ENCODE measurements at regions not wholly inside any gene's neighbourhood (a gene's known extent, or its start where the extent isn't known, plus 50 kb on each side); places are given as distances from the start of the nearest gene placed in this dataset.
A peak's percentile ranks its signal among the peaks of the same experiment; 100 is the strongest.

GRCh38 chr3:124512881-124513609 lies 217.2 kb upstream of the UMPS start:
- H3K4me3 Mint-ChIP-seq = no peak overlapping the region
- peaks cover 6% of the 10 kb centered on the region for H3K4me1 Mint-ChIP-seq
- no peak for DNase-seq
- H3K36me3 Mint-ChIP-seq (ENCODE audit: low read depth) = peaks cover 34% of the 10 kb centered on the region
- H3K9me3 Mint-ChIP-seq = no peaks in the 10 kb centered on the region
- TF ChIP-seq CTCF (IDR thresholded peaks at IDR 0.05) = no peak
- H3K27ac Mint-ChIP-seq = peak overlapping the region; percentile 83
- no peaks in the 10 kb centered on the region for H3K27me3 Mint-ChIP-seq (ENCODE audit: low read depth, poor library complexity)

DNA sequence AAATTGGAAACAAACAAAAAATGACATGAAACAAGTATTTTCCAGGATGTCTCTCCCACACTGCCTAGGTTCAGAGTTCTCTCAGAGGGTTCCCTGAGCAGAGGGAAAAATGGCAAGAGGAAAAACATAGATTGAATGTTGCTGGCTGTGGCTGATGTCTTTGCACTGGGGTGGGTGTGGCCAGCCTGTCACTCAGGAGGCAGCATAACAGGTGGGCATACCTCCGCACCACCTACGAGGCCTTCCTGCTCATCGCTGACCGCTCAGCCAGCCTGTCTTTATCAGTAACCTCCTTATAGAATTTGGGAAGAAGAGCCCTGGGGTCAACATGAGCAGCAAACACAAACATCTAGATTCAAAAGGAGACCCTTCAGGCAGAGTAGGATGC lies 216.6 kb upstream of the UMPS start:
- peaks cover 6% of the 10 kb centered on the region for H3K4me1 Mint-ChIP-seq
- H3K4me3 Mint-ChIP-seq = no peak overlapping the region
- peaks cover 32% of the 10 kb centered on the region for H3K36me3 Mint-ChIP-seq (ENCODE audit: low read depth)
- H3K27me3 Mint-ChIP-seq (ENCODE audit: low read depth, poor library complexity) = no peaks in the 10 kb centered on the region
- no peak for DNase-seq
- no peaks in the 10 kb centered on the region for H3K9me3 Mint-ChIP-seq
- TF ChIP-seq CTCF (IDR thresholded peaks at IDR 0.05) = no peak
- no peak overlapping the region for H3K27ac Mint-ChIP-seq

DNA sequence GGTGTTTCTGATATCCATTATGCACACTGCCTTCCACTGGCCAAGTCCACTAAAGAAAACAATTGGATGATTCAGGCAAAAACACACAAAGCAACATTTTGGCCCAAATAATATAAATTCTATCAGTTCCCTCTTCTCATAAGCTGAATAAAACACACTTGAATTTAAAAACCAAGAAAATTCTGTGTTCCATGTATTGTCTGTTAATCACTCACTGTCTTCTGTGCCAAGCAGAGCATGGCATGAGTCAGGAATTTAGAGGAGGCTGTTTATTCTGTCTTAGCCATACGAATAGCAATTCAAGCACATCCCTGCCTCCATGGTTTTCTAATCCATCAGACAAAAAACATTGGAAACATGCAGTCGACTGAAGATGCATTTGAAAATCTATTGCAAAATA lies 215.6 kb upstream of the UMPS start:
- DNase-seq = no peak
- no peak overlapping the region for H3K27ac Mint-ChIP-seq
- peaks cover 28% of the 10 kb centered on the region for H3K36me3 Mint-ChIP-seq (ENCODE audit: low read depth)
- TF ChIP-seq CTCF (IDR thresholded peaks at IDR 0.05) = no peak
- no peaks in the 10 kb centered on the region for H3K27me3 Mint-ChIP-seq (ENCODE audit: low read depth, poor library complexity)
- peaks cover 6% of the 10 kb centered on the region for H3K4me1 Mint-ChIP-seq
- no peak overlapping the region for H3K4me3 Mint-ChIP-seq
- no peaks in the 10 kb centered on the region for H3K9me3 Mint-ChIP-seq

GRCh38 chr3:124516333-124516732 lies 213.9 kb upstream of the UMPS start:
- Mint-ChIP-seq H3K27me3 (ENCODE audit: low read depth, poor library complexity) (no peaks in the 10 kb centered on the region), H3K4me3 (no peak overlapping the region), H3K4me1 (peaks cover 6% of the 10 kb centered on the region), H3K9me3 (no peaks in the 10 kb centered on the region), H3K27ac (no peak overlapping the region), H3K36me3 (ENCODE audit: low read depth) (peaks cover 13% of the 10 kb centered on the region)
- no peak for TF ChIP-seq CTCF (IDR thresholded peaks at IDR 0.05)
- DNase-seq = no peak

DNA sequence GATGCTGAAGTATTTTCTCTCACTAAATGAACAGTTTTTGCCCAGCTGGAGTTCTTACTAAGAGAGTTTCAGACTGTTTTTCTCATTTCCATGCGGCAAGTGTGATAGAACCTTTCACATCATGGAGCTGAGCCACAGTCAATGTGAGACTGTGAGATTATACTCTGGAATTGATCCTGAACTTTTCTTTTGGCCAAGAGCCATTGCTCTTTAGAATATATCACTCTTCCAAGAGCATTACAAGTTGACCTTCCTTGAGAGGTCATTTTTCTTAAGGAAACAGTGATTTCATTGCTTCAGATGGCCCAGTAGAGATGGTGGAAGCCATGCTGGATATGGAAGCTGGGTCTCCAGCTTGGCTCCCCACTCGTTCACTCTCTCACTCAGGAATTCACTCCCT lies 212.9 kb upstream of the UMPS start:
- no peaks in the 10 kb centered on the region for H3K27me3 Mint-ChIP-seq (ENCODE audit: low read depth, poor library complexity)
- peaks cover 6% of the 10 kb centered on the region for H3K4me1 Mint-ChIP-seq
- H3K27ac Mint-ChIP-seq = no peak overlapping the region
- DNase-seq = no peak
- no peaks in the 10 kb centered on the region for H3K9me3 Mint-ChIP-seq
- no peak for TF ChIP-seq CTCF (IDR thresholded peaks at IDR 0.05)
- H3K4me3 Mint-ChIP-seq = no peak overlapping the region
- H3K36me3 Mint-ChIP-seq (ENCODE audit: low read depth) = peaks cover 11% of the 10 kb centered on the region

- no peaks in the 10 kb centered on the region for H3K9me3 Mint-ChIP-seq
- no peak overlapping the region for H3K4me3 Mint-ChIP-seq
- no peaks in the 10 kb centered on the region for H3K4me1 Mint-ChIP-seq
- TF ChIP-seq CTCF (IDR thresholded peaks at IDR 0.05) = no peak
- no peaks in the 10 kb centered on the region for H3K27me3 Mint-ChIP-seq (ENCODE audit: low read depth, poor library complexity)
- H3K27ac Mint-ChIP-seq = no peak overlapping the region
- no peak for DNase-seq
- H3K36me3 Mint-ChIP-seq (ENCODE audit: low read depth) = peaks cover 11% of the 10 kb centered on the region
These were observed 211.9 kb upstream of the UMPS start for GRCh38 chr3:124518350-124518749.

Measured in nephron progenitor cell (in vitro differentiated cells).